ENCODE measurements at regions not wholly inside any gene's neighbourhood (a gene's known extent, or its start where the extent isn't known, plus 50 kb on each side); places are given as distances from the start of the nearest gene placed in this dataset.
"Not testable (repeated sequence)": the region's sequence is repeated elsewhere in the genome, so short reads cannot be mapped to it uniquely, and the experiment has no call there.

DNA sequence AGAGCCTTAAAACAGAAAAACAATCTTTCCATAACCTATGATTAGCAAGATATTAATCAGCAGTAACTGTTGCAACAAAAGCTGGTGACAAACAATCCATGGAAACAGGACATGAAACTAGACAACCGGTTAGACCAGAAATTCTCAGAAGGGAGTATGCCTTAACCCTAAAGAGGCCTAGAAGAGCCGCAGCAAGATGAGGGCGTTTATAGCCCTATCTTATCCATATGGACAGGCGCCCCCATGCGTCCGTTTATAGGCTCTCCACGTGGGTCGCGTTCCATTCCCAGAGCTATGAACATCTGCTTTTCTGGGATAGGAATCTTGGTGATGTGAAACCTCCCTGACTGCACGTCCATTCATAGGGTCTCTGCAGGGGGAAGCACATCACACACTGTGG lies 1662.7 kb upstream of the PABPC4L start:
- not testable (repeated sequence) for DNase-seq (ENCODE audit: low read depth)

DNA sequence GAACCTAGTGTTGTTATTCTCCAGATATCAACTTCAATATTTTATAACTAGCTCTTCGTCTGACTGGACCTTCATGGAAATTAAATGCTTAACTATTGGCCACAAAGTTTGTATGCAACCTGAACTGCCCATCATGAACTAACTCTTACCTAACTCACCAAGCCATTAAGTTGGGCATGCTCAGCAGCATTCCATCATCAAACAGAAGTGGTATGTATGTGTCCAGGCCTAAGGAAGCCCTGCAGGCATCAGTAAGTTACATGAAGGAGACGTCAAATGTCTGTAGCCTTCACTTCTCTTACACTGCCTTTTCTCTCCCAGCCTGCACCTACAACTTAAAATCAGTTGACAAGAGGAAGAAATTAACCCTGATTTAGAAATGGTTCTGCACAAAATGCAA lies 1639.2 kb upstream of the PABPC4L start:
- DNase-seq (ENCODE audit: low read depth) = no peak

DNA sequence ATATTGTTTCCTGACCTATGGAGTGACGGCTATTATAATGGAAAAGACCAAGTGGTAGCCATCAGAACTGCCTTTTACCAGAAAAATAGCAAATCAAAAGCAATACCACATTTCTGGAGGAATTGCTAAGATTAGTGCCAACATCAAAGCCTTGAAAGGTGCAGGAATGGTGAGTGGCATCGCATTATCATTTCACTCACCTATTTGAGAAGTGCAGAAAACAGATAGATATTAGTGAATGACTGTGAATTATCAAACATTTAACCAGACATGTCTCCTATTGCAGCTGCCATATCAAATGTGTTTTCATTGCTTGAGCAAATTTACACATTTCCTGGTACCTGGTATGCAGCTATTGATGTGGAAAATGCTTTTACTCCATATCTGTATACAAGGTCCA lies 1638.1 kb upstream of the PABPC4L start:
- DNase-seq (ENCODE audit: low read depth) = no peak

DNA sequence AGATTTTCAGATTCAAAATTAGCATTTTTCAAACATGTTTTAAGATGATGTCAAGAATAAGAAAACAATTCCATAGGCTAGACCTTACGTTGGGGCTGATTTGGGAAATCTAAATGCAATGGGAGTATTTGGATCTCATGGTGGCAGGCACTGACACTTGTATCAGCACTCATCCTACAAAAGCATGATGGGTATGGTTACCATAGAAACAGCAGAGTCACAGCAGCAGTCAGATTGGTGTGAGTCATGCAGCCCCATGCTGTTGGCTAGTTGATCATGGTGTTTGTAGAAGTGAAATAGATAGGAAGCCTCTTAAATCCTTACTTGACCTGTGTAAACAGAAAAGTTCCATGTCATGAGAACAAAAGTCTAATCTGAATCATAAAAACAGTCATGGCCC lies 1637.3 kb upstream of the PABPC4L start:
- no peak for DNase-seq (ENCODE audit: low read depth)

DNA sequence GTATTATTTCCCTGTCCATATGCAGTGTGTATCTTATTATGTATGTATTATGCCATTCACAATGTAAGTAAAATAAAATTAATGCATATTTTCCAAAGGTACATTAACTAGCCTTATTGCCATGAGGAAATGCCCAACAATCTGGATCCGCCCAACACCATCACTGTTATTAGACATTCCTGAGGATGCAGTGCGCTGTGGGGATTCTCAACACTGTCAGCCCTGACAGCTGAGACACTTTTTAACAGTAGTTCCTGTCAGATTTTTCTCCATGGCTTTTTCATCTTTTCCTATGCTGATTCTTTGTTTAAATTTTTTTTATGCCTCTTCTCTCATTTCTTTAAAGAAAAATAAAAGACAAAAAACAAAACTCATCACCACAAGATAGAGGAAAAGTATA lies 1632.9 kb upstream of the PABPC4L start:
- no peak for DNase-seq (ENCODE audit: low read depth)

DNA sequence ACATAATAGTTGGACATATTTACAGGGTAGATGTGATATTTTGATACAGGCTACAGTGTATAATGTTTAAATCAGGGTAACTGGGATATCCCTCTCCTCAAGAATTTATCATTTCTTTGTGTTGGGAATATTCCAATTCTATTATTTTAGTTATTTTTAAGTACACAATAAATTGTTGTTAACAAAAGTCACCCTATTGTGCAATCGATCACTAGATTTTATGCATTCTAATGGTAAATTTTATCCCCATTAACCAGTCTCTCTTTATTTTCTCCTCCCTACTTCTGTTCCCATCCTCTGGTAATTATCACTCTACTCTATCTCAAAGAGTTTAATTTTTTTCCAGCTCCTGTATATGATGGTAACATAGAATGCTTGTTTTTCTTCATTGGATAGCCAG lies 1631.9 kb upstream of the PABPC4L start:
- no peak for DNase-seq (ENCODE audit: low read depth)

DNA sequence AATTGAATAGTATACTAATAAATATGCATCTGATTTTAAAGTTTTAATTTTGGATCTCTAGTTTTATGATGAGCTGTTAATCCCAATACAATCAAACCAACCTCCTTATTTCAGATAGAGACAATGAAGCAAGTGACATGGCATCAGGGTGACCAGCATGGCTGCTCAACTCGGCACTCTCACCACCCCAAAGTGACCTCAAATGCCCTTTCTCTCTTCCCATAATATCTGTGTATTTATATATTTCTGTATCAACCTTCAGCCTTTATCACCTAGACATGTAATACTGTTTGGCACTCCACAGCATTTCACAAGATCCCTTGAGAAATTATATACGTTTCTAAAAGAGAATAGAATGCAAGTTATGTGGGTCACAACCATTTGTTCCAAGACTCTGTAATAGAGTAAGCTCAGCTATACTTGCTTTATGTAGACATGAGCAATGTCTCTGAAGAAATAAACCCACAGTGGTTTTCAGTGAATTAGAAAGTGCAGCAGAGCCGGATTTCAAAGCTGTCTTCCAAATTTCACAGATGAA lies 1623.2 kb upstream of the PABPC4L start:
- no peak for DNase-seq (ENCODE audit: low read depth)

DNA sequence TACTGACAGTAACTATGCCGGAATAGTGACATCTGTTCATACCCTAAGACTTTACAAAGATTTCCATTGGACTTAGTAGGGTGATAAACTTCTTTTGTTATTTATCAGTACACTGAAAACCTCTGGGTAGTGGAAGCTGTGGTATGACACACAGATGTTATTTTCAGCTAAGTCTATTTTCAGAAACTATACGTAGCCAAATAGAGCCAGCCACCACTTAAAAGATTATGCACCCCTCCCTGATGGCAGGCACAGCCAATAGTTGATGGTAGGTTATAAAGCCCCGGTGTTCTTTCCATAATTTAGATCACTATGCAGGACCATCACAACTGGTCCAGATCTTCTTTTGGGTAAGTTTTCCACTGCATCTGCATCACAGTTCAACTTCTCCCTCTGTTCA lies 1603.2 kb upstream of the PABPC4L start:
- no peak for DNase-seq (ENCODE audit: low read depth)

DNA sequence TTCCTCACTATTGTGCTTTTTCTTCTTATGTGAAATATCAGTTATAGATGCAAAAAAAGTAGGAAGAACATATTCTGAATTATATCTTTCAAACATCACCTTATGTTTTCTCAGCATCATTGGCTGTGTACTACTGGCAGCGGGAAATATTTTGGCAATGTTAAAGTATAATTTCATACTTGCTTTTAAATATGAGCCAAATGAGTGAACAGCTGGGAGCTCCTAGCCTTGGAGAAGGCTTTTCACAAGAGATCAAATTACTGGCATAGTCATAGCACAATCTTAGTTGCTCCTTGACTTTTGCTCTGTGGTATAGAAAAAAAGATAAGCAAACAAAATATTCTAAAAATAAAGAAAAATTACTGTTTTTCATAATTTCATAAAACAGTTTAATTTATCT lies 1575.8 kb upstream of the PABPC4L start:
- no peak for DNase-seq (ENCODE audit: low read depth)

DNA sequence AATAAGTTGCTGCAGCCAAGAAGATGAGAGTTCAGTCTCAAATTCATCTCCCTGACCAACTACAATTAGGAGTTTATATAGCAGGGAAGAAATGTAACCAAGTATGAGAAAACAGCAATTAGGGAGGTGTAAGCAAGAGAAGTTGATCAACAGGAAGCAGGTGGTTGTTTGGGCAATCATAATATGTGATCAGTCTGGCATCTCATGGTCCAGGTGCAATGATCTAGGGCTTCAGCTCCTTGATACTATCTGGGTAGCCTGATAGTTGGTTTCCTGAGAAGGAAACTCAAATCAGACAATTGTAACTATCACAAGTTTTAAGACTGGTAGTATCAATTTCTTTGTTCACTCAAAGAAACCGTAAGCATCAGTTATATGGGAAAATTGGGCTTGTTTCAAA lies 1574.3 kb upstream of the PABPC4L start:
- no peak for DNase-seq (ENCODE audit: low read depth)

DNA sequence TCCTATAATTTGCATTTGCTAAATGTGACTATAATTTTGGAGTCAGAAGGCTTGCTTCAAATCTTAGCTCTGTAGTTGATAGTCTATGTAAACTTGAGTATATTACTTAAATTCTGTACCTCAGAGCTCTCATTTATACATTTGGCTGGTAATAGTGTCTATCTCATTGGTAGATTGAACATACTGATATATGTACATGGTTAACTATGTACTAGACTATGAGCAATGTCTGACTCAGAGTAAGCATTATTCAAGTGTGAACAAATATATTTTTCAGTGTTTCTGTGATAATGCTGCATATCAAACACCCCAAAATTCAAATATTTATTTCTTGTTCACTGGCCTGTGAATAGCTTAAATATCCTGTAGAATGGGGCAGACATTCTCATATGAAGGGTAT lies 1568.9 kb upstream of the PABPC4L start:
- no peak for DNase-seq (ENCODE audit: low read depth)

DNA sequence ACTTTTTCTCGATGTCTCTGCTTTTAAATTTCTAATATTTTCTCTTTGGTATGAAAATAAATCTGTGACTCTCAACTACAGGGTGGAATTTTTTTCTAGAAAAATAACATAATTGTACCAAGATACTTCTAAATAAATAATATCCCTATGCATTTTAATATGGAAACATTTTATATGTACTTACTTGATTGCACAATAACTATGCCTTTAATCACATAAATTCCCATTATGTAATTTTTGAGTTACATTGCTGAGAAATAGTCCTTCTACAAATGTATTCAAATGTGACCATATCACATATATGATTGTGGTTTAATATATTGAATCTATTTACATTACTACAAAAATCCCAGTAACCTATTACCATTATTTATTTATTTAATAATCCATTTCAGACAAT lies 1543.3 kb upstream of the PABPC4L start:
- DNase-seq (ENCODE audit: low read depth) = no peak

DNA sequence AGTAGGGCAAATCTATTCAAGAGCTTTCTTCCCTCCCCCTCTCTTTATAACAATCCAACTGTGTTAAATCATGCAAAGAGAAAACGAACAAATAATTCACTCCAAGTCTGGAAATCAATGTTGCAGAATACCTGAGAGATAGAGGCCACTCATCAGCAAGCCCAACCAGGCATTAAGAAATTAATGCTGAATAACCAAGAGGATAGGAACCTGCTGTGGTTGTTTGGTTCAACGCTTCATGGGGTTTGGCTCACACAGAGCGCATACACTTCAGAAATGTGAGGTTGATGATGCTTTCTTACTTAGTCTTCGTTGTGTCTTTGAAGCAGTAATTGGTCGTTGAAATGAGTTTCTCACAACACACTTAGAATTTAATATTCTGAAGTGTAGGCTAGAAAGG lies 1540.0 kb upstream of the PABPC4L start:
- no peak for DNase-seq (ENCODE audit: low read depth)

DNA sequence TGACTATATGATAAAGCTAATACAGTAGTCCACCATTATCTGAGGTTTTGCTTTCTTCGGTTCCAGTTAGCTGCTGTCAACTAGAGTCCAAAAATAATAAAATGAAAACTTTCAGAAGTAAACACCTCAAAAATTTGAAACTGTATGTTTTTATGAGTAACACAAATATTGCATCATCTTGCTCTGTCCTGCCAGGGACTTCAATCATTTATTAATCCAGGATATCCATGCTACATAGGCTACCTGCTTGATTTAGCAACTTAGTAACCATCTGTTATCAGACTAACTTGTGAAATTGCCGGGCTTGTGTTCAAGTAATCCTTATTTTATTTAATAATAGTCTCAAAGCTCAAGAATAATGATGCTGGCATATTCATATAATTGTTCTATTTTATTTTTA lies 1537.8 kb upstream of the PABPC4L start:
- no peak for DNase-seq (ENCODE audit: low read depth)

DNA sequence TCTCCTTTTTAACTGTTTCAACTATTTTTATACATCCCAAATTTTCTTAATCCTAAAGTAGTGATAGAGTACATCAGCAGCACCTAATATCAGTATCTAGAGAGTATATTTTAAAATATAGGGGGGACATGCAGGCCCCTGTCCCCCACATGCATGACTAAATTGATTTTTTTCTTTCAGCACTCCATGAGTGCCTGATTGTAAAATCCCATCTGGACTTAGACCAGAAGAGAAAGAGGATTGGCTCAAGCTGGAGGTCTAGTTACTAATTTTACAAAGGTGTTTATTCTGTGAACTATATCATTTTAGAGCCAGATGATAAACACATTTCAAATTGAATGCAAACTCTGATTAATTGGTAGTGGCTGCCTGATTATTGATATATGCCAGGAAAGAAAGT lies 1533.9 kb upstream of the PABPC4L start:
- no peak for DNase-seq (ENCODE audit: low read depth)

DNA sequence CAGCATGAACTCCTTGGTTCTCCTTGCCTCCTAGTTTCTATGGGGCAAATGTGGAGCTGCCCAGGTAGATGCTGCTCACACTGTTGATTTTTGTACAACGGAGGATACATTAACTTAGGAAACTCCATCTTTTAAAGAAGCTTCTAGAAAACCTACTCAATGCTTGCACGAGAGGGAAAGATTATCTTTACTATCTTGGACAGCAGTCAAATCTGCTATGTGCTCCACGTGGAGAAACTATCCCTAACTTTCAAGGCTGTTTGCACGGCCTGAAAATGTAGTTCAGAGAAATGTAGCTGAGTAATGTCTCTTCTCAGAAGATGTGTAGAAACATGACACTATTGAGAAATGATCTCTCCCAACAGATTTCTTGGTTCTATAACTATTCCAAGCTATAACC lies 1530.9 kb upstream of the PABPC4L start:
- no peak for DNase-seq (ENCODE audit: low read depth)

DNA sequence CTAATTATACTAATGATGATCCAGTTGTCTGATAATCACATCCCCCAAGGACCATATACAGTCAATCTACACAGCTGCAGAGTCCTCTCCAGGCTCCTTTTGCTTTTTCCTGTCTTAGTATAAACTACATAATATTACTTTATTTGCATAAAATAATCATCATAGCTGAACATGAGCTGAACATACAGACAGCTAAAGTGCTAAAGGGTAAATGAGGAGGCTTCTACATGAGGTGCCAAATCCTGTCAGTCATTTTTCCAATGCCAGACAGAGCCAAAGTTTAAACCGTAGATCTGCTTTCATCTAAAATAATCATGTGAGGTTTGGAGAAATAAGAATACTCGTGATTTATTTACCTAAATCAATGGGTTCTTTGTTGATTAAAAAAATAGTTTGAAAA lies 1530.1 kb upstream of the PABPC4L start:
- DNase-seq (ENCODE audit: low read depth) = no peak

DNA sequence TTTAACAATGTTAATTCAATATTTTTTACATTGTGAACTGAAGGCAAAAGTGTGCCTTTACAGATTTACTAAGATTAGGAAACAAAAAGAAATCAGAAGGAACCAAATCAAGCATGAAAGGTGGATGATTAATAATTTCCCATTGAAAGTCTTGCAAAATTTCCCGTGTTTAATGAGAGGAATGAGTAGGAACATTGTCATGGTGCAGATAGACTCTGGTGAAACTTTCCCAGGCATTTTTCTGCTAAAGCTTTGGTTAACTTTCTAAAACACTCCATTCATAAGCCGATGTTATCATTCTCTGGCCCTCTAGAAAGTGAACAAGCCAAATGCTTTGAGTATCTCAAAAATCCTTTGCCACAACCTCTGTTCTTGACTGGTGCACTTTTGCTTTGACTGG lies 1522.8 kb upstream of the PABPC4L start:
- no peak for DNase-seq (ENCODE audit: low read depth)

DNA sequence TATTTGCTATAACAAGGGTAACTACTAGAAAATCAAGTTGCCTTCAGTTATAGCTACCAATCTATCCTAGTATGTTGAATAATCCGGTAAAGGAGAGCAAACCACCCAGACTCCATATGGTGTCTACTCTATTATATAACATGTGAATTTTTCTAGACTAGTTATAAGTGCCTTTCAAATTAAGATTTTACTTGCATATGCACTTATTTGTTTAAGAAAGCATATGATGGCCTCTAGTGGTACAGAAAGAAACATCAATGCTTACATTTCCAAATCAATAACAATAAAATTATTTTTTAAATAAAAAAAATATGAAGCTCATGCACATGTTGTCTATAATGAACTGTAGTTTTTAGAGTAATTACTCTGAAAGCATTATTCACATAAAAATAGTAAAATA lies 1516.4 kb upstream of the PABPC4L start:
- DNase-seq (ENCODE audit: low read depth) = no peak

DNA sequence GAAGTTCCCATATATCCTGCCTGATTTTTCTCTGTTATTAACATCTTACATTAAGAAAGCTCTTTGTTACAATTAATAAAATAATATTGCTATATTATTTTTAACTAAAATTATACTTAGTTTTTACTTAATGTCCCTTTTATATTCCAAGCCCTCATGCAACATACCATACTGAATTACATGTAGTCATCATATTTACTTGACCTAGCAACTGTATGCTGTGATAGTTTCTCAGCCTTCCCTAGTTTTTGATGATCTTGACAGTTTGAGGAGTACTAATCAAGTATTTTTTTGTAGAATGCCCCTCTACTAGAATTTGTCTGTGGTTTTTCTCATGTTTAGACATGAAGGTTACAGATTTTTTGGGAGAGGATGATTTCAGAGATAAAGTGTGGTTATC lies 1503.8 kb upstream of the PABPC4L start:
- DNase-seq (ENCODE audit: low read depth) = no peak

DNA sequence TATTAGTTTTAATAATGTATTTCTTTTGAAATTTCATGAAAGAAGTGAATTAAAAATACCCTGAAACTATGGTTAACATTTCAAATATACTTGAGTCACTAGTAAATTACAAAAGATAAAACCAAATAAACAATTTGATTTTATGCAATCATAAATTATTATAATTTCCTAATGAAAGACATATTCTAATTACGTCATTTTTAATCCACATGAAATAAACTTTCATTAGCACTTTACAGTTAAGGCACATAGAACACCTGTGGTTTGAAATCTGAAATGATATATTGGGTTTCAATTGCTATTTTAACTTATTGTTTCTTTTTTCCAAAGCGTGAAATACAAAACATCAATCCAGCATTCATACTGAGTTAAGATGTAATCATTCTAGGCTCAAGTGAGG lies 1492.5 kb upstream of the PABPC4L start:
- no peak for DNase-seq (ENCODE audit: low read depth)

DNA sequence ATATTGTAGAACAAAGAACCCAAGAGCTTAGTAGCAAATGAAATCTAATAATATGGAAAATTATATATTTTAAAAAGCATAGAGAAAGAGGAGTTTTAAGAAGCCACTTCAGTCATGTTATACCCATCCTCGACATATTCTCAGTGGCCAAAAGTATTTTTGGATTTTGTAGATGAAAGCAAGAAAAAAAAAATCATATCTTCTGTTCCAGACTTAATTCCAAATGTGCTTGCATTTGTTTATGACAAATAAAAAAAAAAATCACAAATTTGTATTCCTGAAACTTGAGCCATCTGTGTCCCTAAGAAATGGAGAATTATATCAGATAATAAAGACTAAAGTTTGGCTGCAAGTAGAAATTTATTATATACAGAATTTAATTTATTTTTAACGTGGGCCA lies 1482.4 kb upstream of the PABPC4L start:
- no peak for DNase-seq (ENCODE audit: low read depth)

DNA sequence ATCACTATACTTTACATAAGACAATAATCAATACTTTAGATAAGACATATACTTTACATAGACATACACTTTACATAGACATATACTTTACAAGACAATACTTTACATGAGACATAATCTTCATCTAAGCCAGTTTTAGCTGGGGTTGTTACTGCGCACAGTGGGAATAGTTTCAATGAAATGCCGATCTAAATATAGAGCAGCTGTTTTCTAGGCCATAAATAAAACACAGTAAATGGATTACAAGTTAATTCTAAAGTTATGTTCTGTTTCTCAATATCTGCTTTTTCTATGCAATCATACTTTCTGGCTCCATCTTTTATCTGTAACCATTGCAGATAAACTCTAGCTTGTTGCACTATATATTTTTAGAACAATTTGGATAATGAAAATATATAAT lies 1470.6 kb upstream of the PABPC4L start:
- DNase-seq (ENCODE audit: low read depth) = no peak

DNA sequence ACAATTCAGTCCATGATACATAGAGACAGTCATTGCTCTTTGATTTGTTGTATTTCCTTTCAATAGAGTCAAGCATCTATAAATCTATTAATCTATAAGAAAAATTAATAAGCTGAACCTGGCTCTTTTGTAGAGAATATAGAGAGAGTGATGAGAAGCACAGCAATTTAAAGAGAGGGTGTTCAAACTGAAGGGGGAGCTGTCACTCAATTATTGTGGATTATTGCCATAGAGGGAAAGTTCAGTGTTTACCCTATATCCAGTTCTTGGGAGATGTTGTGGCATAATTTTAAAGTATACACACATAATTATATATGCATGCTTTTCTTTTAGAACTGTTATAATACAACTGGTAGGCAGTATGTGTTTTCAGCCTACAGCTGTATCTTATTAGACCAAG lies 1469.0 kb upstream of the PABPC4L start:
- DNase-seq (ENCODE audit: low read depth) = no peak

Data from CMK (cell line).